ENCODE measurements at regions not wholly inside any gene's neighbourhood (a gene's known extent, or its start where the extent isn't known, plus 50 kb on each side); places are given as distances from the start of the nearest gene placed in this dataset.

- Histone ChIP-seq H2AFZ (ENCODE audit: low read depth, low read length) (no peak overlapping the region), H3K4me3 (ENCODE audit: low read depth in 1 of 2, low read length in 2 of 2) (no peak overlapping the region), H3K27ac (ENCODE audit: low read length) (no peak overlapping the region), H3K79me2 (ENCODE audit: insufficient read depth, low read length) (no peaks in the 10 kb centered on the region), H3K36me3 (ENCODE audit: insufficient read depth, low read length) (no peaks in the 10 kb centered on the region), H3K4me2 (ENCODE audit: insufficient read depth, low read length) (no peak overlapping the region), H3K9ac (ENCODE audit: low read depth, low read length) (no peak overlapping the region), H3K9me3 (ENCODE audit: insufficient read depth, low read length, severe bottlenecking) (no peaks in the 10 kb centered on the region), H3K4me1 (ENCODE audit: insufficient read depth, low read length) (no peaks in the 10 kb centered on the region), H3K27me3 (ENCODE audit: insufficient read depth, low read length, poor library complexity) (peaks cover 19% of the 10 kb centered on the region), H4K20me1 (ENCODE audit: insufficient read depth, low read length) (no peaks in the 10 kb centered on the region)
- ATAC-seq (ENCODE audit: insufficient read depth, low read depth) (no peak), DNase-seq (no peak)
- no peak for TF ChIP-seq EZH2 (IDR thresholded peaks at IDR 0.05; ENCODE audit: borderline replicate concordance, low read depth, low read length, severe bottlenecking)
Measured at GRCh38 chr11:46183819-46184218, 62.6 kb upstream of the PHF21A start.

GRCh38 chr11:46181843-46182424 lies 60.7 kb upstream of the PHF21A start:
- DNase-seq (no peak), ATAC-seq (ENCODE audit: insufficient read depth, low read depth) (no peak)
- H3K9me3 ChIP-seq (ENCODE audit: insufficient read depth, low read length, severe bottlenecking): no peaks in the 10 kb centered on the region
- H3K79me2 ChIP-seq (ENCODE audit: insufficient read depth, low read length): no peaks in the 10 kb centered on the region
- no peaks in the 10 kb centered on the region for H3K36me3 ChIP-seq (ENCODE audit: insufficient read depth, low read length)
- H3K4me1 ChIP-seq (ENCODE audit: insufficient read depth, low read length): no peaks in the 10 kb centered on the region
- no peak overlapping the region for H2AFZ ChIP-seq (ENCODE audit: low read depth, low read length)
- no peak overlapping the region for H3K27ac ChIP-seq (ENCODE audit: low read length)
- H3K4me3 ChIP-seq (ENCODE audit: low read depth in 1 of 2, low read length in 2 of 2): no peak overlapping the region
- H4K20me1 ChIP-seq (ENCODE audit: insufficient read depth, low read length): no peaks in the 10 kb centered on the region
- no peak overlapping the region for H3K4me2 ChIP-seq (ENCODE audit: insufficient read depth, low read length)
- no peak for TF ChIP-seq EZH2 (IDR thresholded peaks at IDR 0.05; ENCODE audit: borderline replicate concordance, low read depth, low read length, severe bottlenecking)
- no peak for TF ChIP-seq CTCF (IDR thresholded peaks at IDR 0.05; ENCODE audit: borderline replicate concordance, extremely low read depth, low read length, poor library complexity, severe bottlenecking)
- H3K9ac ChIP-seq (ENCODE audit: low read depth, low read length): no peak overlapping the region
- peaks cover 19% of the 10 kb centered on the region for H3K27me3 ChIP-seq (ENCODE audit: insufficient read depth, low read length, poor library complexity)

- Histone ChIP-seq H2AFZ (ENCODE audit: low read depth, low read length) (no peak overlapping the region), H3K9ac (ENCODE audit: low read depth, low read length) (no peak overlapping the region), H3K4me3 (ENCODE audit: low read depth in 1 of 2, low read length in 2 of 2) (no peak overlapping the region), H3K27ac (ENCODE audit: low read length) (no peak overlapping the region), H3K27me3 (ENCODE audit: insufficient read depth, low read length, poor library complexity) (peaks cover 19% of the 10 kb centered on the region), H3K9me3 (ENCODE audit: insufficient read depth, low read length, severe bottlenecking) (no peaks in the 10 kb centered on the region), H4K20me1 (ENCODE audit: insufficient read depth, low read length) (no peaks in the 10 kb centered on the region), H3K79me2 (ENCODE audit: insufficient read depth, low read length) (no peaks in the 10 kb centered on the region), H3K4me1 (ENCODE audit: insufficient read depth, low read length) (no peaks in the 10 kb centered on the region), H3K36me3 (ENCODE audit: insufficient read depth, low read length) (no peaks in the 10 kb centered on the region), H3K4me2 (ENCODE audit: insufficient read depth, low read length) (no peak overlapping the region)
- no peak for DNase-seq
- no peak for TF ChIP-seq EZH2 (IDR thresholded peaks at IDR 0.05; ENCODE audit: borderline replicate concordance, low read depth, low read length, severe bottlenecking)
- TF ChIP-seq CTCF (IDR thresholded peaks at IDR 0.05; ENCODE audit: borderline replicate concordance, extremely low read depth, low read length, poor library complexity, severe bottlenecking): no peak
- no peak for ATAC-seq (ENCODE audit: insufficient read depth, low read depth)
Measured at GRCh38 chr11:46181387-46181786, 60.1 kb upstream of the PHF21A start.

- Histone ChIP-seq H3K27ac (ENCODE audit: low read length) (no peak overlapping the region), H4K20me1 (ENCODE audit: insufficient read depth, low read length) (no peaks in the 10 kb centered on the region), H3K4me1 (ENCODE audit: insufficient read depth, low read length) (no peaks in the 10 kb centered on the region), H3K4me3 (ENCODE audit: low read depth in 1 of 2, low read length in 2 of 2) (no peak overlapping the region), H2AFZ (ENCODE audit: low read depth, low read length) (no peak overlapping the region), H3K27me3 (ENCODE audit: insufficient read depth, low read length, poor library complexity) (peaks cover 20% of the 10 kb centered on the region), H3K9ac (ENCODE audit: low read depth, low read length) (no peak overlapping the region), H3K79me2 (ENCODE audit: insufficient read depth, low read length) (no peaks in the 10 kb centered on the region), H3K9me3 (ENCODE audit: insufficient read depth, low read length, severe bottlenecking) (no peaks in the 10 kb centered on the region), H3K4me2 (ENCODE audit: insufficient read depth, low read length) (no peak overlapping the region), H3K36me3 (ENCODE audit: insufficient read depth, low read length) (no peaks in the 10 kb centered on the region)
- no peak for ATAC-seq (ENCODE audit: insufficient read depth, low read depth)
- no peak for DNase-seq
- no peak for TF ChIP-seq CTCF (IDR thresholded peaks at IDR 0.05; ENCODE audit: borderline replicate concordance, extremely low read depth, low read length, poor library complexity, severe bottlenecking)
- no peak for TF ChIP-seq EZH2 (IDR thresholded peaks at IDR 0.05; ENCODE audit: borderline replicate concordance, low read depth, low read length, severe bottlenecking)
Measured at GRCh38 chr11:46180736-46181135, 59.5 kb upstream of the PHF21A start.
